ENCODE measurements at regions not wholly inside any gene's neighbourhood (a gene's known extent, or its start where the extent isn't known, plus 50 kb on each side); places are given as distances from the start of the nearest gene placed in this dataset.

DNA sequence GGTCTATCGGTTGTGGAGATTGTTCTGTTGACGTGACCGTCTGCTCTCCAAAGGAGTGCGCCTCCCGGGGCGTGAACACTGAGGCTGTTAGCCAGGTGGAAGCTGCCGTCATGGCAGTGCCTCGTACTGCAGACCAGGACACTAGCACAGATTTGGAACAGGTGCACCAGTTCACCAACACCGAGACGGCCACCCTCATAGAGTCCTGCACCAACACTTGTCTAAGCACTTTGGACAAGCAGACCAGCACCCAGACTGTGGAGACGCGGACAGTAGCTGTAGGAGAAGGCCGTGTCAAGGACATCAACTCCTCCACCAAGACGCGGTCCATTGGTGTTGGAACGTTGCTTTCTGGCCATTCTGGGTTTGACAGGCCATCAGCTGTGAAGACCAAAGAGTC lies 128.9 kb upstream of the DMRT1 start:
- no peak for TF ChIP-seq POLR2A (IDR thresholded peaks at IDR 0.05)
- TF ChIP-seq, protein P1, sequence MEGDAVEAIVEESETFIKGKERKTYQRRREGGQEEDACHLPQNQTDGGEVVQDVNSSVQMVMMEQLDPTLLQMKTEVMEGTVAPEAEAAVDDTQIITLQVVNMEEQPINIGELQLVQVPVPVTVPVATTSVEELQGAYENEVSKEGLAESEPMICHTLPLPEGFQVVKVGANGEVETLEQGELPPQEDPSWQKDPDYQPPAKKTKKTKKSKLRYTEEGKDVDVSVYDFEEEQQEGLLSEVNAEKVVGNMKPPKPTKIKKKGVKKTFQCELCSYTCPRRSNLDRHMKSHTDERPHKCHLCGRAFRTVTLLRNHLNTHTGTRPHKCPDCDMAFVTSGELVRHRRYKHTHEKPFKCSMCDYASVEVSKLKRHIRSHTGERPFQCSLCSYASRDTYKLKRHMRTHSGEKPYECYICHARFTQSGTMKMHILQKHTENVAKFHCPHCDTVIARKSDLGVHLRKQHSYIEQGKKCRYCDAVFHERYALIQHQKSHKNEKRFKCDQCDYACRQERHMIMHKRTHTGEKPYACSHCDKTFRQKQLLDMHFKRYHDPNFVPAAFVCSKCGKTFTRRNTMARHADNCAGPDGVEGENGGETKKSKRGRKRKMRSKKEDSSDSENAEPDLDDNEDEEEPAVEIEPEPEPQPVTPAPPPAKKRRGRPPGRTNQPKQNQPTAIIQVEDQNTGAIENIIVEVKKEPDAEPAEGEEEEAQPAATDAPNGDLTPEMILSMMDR (IDR thresholded peaks at IDR 0.05): no peak

Data from body of pancreas (tissue), 4 donors.